Right renal cortex interstitium (tissue), 3 donors: ENCODE measurements at regions not wholly inside any gene's neighbourhood (a gene's known extent, or its start where the extent isn't known, plus 50 kb on each side); places are given as distances from the start of the nearest gene placed in this dataset.

ENCODE experiments used
- DNase-seq, 3 donors: peaks; one replicate each; pipeline ENCODE4 v3.0.0-alpha.2; 2013; ENCODE audit warnings: low read depth in 3 of 3, low spot score in 2 of 3

DNA sequence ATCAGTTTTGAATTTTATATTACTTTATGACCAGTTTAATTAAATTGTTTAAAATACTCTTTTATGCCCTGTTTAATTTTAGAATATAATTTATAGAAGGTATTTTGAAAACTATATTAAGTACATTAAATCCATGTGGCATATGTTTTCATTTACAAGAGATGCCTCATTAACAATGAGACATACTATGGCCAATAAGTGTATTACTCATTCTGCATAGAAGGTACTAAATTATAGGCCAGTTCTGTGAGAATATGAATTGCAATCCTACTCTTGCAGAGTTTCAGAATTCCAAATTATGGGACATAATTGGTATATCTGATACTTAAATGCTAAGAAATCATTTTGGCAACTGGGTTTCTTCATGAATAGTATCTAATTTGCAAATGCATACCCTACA lies 951.1 kb downstream of the FAT4 start:
- no peak for DNase-seq

DNA sequence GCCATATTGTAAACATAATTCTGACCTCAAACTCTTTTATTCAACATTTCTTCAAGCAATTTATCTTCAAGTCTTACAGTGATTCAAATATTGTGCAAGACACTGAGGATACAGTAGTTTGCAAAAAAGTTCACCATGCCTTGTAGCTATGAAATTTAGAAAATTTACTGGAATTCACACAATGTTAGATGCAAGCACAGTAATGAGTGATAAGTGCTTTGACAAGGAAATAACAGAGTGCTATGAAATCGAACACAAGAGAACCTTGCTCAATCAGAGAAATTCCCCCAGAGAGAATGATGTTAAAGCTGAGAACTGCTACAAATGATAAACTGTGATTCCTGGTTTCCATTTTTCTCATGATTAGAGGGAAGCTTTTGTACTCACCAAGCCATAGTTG lies 952.9 kb downstream of the FAT4 start:
- no peak for DNase-seq

DNA sequence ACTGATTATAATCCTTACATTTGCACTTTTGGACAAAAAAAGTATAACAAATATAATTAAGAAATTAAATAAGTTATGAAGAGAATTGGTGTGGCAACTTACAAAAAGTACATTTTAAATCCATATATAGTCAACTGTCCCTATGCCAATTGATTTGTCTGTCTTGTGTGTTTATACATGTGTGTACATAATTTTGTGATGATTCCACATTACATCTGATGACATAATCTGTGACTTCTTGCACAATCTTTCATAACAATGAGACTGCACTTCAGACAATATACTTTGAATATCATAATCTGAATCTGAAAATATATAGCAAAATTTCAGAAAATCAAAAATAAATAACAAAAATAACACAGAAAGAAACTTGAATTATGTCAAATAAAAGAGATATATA lies 953.4 kb downstream of the FAT4 start:
- no peak for DNase-seq

DNA sequence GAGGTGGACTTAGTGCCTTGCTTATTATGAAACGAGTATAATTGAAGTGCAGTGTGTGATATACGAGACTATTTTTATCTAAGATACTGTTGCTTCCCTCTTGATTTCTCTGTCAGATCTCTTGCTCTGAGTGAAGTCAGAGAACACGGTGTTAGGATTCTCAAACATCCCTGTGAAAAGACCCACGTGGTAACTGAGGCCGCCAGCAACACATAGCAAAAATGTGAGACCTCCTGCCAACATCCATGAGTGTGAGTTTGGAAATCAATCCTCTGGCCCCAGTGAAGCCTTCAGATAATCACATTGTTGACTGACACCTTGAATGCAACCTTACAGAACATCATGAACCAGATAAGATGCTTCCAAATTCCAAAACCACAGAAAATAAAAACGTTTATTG lies 954.4 kb downstream of the FAT4 start:
- no peak for DNase-seq

DNA sequence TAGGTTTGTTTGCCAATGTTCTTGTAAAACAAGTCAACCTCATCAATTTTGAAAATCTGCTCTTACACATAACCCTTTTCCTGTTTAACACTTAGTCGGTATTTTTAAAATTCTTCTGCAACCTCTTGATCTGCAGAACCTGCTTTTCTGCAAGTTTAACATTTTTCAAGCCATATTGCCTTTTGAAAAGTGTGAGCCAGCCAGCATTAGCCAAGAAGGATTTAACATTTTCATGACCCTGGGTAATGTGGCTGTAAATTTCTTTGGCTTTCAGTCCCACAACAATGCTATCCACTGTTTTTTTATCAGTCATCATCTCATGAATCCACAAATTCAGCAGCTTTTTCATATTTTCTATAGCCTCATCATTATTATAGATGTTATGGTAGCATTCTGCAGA lies 956.5 kb downstream of the FAT4 start:
- DNase-seq, result no peak

DNA sequence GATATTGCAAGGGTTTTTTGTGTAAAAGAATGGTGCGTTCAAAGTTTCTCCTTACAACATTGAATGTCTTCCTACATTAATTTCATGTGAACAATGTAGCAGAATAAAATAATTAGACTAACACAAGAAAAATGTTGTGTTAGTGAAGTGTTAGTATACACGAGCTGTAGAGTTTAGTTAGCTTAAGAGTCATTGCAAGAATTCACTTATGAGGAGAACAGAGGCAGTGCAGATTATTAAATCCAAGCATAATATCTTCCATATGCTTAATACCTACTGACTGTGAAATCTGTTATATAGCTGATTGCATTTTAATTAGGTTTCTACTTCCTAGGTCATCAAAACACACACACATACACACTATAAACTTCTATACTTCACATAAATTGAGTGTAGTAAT lies 959.0 kb downstream of the FAT4 start:
- DNase-seq, result no peak

DNA sequence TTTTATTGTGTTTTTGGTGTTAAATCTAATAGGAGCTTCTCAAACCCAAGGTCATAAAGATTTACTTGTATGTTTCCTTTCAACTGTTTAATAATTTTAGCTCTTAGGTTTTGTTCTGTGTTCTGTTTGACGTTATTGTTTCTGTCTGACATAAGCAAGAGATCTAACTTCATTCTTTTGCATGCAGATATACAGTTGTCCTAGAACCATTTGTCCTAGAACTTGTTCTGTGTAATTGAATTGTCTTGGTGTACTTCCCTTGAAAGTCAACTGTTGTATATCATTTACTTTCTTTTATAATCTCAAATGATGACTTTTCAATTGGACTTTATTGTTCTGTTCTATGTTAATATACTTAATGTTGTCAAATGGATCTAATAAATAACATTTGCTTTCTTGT lies 977.1 kb downstream of the FAT4 start:
- DNase-seq, result no peak

DNA sequence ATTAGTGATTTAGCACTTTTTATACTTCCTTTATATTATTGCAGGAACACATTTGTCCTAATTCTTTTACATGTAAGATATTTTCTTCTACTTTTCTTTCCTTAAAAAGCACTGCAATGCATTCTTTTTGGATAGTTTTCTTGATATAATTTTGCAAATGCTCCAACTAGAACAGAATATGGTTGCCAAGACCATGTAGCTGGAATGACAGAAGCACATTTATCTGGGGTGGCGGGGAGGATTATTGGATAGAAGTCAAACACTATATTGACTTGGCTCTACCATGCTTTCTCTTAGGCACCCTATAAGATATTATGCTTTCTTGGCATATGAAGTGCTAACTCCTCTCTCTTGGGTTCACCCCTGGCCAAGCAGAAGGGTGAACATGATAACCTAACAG lies 983.5 kb downstream of the FAT4 start:
- DNase-seq, result no peak

DNA sequence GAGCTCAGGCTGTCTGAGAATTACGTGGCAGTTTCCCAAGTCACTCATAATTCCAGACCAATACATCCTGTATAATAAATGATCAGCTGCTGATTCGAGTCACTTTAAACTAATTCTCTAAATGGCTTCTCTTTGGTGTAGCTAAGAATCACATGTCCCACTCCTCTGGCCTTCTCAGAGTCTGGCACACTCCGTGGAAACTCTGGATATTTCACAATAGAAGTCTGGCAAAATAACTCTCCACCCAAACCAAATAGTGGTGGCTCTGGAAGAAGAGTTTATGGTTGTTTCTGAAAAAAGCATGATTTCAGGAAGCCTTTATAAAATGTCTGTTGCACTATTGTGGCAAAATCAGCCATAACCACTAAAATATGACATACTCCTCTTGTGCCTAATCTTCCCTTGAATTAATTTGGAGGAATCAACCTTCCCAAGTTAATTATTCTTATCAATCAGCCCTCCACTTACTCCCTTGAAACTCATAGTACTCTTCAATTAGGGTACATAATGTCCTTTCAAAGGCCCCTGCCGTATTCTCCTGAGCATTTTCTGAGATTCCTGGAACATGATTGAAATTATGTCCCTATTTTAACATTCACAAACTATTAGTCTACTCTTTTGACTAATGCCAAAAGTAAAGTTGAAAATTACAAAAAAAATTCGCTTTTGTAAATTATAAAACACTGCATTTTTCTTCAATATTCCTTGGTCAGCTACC lies 991.6 kb downstream of the FAT4 start:
- no peak for DNase-seq

DNA sequence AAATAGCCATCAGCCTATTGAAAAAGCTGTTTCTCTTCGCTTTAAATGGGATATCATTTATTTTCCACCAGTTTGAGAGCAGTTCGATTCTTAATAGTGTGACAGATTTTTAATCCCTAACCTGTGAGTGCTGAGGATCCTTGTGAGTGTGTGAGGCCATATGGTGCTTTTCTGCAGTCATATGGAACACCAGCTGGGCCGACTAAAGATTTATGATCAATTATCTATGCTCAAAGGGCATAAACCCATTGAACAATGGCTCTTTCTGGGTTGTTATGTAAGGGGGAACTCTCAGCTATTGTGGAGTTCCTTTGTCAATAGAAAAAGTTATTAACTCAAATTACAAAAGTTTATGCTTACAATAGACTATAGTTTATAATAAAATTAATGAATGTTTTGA lies 1003.6 kb downstream of the FAT4 start:
- no peak for DNase-seq

DNA sequence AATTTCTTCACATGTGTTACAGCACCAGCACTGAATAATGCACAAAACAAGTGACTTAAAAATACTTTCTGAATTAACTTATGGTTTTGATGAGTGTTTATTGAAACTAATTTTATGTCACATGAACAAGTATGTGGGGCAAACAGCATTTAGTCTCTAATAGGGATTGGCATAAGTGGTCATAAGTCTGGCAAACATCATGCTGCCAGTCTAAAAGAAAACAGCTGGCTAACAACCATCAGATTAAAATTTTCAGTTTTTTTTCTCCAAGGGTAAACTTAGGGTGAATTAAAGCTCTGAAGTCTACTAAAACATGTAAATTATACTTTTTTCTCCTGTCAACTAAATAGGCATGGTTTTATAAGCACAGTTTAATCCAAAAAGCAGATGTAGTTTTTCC lies 1014.2 kb downstream of the FAT4 start:
- DNase-seq, result no peak

DNA sequence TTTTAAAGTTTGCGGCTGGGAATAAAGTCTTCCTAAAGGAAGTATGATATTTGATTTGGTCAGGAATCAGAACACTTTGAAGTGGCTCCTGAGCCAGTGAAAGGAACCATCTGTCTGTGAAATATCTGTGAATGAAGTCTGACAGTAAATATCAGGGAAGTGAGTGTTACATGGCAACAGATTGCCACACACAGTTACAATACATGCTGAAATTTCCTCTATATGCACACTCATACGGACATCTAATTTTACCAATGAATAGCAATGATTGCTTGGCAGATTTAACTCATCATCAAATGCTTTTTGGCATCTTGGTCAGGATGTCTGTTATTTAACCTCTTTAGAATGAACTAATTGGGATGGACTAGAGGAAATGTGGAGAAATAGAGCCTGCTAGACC lies 1023.8 kb downstream of the FAT4 start:
- DNase-seq, result no peak

DNA sequence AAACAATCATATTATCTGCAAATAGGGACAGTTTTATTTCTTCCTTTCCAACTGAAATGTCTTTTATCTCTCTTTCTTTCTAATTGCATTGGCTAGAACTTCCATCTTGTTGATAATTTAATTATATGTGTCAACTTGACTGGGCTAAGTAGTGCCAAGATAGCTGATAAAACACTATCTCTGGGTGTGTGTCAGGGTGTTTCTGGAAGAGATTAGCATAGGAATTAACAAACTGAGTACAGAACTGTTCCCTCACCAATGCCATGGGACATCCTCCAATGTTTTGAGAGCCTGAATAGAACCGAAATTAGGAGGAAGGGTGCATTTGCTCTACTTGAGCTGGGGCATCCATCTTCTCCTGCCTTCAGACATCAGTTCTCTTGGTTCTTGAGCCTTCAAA lies 1027.2 kb downstream of the FAT4 start:
- DNase-seq, result no peak

DNA sequence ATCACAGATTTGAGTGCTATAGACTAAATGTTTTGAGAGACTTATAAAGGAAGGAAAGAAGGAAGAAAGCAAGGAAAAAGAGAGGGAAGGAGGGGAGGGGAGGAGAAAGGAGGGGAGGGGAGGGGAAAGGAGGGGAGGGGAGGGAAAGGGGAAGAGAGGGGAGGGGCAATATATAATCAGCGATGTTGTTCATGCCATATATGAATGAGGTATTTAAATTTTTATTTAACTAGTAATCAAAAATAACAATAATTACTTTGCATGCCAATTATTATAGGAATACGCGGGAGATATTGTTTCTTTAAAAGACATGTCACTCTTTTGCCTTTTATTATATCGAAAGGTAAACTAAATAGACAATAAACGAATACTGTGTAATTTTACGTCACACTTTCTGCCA lies 1029.7 kb downstream of the FAT4 start:
- no peak for DNase-seq

DNA sequence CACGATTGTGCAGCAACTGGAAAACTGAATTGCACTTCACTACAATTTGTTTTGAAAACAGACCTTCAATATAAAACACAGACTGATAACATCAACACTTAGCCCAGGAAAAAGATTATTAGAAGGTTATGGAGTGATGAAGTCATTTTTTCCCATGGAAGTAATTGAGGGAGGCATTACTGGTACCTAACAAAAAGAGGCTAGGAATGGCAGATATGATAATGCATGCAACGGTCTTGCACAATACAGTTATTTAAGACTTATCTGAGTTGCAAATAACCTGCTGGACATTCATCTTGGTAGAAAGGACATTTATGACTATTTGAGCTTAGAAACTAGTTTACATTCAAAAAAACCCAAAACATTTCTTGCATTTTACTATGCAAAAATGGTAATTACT lies 1031.9 kb downstream of the FAT4 start:
- no peak for DNase-seq

DNA sequence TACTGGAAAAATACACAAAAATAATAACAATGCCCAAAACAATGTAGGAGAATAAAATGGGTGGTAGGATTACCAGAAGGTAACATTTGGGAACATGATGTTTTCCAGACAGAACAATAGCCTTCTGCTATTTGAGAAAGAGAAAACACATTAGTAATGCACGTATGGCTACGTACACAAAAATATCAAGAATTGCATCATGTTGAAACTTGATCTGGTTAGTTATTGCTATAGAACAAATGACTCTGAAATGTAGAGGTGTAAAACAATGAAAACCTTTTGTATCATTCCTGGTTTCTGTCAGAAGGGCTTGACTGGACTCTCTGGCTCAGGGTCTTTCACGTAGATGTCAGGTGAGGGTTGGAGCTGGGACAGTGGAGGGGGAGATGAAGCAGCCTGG lies 1040.0 kb downstream of the FAT4 start:
- DNase-seq, result no peak

DNA sequence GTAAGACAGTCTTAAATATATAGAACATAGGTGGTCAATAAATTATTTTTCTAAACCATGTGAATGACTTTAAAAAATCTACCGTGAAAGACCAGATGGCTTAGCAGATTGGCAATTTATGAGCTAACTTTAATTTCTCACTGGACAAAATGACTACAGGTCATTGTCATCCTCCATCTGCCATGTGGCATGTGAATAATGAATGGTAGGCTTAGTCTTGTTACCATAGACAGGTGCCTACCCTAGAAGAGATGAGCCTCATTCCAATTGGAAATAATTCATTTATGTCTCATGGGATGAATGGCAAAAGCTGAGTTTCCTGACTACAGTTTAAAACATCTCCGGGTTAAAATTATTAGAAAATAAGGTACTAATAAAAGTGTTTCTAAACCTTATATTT lies 1043.3 kb downstream of the FAT4 start:
- DNase-seq, result no peak

DNA sequence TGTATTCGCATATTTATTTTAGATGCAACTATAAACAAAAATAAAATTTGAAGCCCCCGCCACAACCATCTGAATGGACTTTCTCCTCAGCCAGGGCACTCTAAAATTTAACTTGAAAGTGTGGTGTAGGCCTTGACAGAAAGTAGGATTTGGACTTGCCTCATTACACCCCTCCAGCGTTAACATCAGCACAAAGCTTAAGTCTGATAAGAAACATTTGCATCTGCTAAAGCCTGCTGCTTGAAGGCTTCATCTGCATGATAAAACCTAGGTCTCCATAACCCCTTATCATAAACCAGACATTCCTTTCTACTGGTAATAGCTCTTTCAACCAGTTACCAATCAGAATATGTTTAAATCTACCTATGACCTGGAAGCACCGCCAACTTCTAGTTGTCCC lies 1046.5 kb downstream of the FAT4 start:
- DNase-seq, result no peak

DNA sequence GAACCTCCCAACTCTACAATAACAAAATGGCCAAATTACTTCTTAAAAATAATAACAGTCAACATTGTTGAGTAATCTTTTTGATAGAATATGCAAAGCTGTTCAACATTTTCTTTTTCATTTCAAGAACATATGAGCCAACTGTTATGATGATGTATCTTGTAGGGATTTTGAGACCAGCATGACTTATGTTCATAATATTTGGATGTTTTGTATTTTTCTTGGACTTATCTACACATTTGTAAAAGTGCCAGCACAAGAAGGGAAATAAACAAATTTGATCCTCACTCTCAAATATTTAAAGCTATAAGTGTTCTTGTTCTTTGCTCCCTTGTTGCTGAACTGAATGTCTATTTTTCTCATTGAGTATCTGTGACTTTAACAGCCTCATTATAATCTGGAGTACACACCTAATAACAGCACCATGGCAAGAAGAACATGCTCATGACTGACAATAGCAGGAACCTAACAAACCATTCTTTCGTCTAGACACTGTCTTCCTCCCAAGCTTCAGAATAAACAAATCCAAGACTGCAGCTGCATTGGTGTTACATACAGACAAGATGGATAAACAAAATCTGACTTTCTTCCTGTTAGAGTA lies 1049.7 kb downstream of the FAT4 start:
- DNase-seq, result no peak

DNA sequence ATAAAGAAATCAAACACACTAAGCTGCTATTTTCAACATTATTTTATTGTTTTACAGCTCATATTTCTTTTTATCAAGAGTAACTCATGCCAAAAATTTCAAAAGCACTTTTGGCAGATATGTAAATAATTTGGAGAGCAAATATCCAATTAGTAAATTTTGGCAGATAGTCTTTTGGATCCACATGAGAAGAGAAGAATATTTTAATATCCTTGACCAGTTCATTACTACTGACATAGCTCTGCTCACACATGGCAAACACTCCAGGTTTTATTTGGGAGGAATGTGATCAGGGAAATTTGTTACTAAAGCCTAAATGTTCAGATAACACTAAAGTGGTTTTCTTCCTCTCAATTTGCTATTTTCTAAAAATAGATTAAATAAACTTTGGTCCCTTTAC lies 1054.3 kb downstream of the FAT4 start:
- DNase-seq, result no peak

DNA sequence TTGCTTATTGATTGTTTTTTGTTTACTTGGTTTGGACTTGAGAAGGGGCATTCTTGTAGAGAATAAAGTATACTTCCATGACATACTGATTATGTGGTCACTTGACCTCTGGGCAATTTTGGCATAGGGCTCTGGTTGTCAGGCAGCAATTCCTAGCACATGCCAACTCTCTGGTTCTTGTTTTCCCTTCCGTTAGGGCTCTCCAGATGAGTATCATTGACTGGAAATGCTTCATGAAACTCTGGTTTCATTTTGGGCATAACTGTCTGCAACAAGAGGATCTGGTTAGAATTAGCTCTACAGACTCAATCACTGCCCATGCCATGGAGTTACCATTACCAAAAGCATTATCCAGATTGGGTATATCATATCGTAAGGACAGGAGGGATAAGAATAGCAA lies 1057.9 kb downstream of the FAT4 start:
- DNase-seq, result no peak

DNA sequence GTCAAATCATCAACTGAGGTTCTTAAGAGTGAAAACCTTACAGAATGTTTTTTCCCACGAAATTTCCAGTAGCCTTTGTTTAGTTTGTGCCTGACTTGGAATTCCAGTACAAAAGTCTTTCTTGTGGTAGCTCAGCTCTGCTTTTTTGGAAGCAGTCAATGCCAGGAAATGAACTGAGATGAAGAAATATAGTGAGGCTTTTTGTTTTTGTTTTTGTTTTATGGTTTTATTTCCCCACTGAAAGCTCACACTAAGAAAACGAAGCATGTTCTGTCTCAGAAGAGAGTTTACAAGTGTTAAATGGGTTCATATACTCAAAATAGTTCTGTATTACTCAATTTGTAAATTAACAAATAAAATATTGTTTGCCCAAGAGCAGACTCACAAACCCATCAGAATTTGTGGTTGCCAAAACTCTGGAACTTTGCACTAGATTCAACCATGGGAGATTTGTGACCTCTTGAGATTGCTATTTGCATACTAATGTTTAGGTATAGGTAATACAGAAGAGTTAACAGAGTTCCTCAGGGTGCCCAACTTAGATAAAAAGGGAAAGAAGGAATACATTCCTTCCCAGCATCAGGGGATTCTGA lies 1060.8 kb downstream of the FAT4 start:
- DNase-seq, result no peak

DNA sequence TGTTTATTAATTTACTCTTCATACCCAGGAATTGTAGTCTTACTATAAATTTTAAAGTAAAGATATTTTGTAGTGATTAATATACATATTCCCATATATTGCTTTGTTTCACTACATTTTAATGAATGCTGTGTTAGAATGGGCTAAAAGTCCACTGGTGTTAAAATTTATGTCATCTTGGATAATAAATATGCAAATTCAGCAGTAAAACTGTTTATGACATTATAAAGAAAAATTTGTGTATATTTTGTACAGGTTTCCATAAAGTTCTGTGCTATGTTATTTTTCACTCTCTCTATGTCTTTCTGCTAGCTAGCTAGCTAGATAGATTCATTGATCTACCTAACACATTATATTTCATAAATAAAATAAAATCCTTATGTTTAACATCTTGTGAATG lies 1071.2 kb downstream of the FAT4 start:
- DNase-seq, result no peak
